SK-N-MC (cell line): ENCODE measurements at regions not wholly inside any gene's neighbourhood (a gene's known extent, or its start where the extent isn't known, plus 50 kb on each side); places are given as distances from the start of the nearest gene placed in this dataset.

ENCODE experiments used
- EZH2 ChIP-seq: fragments of 200-600 bp; sonication (generic); IDR thresholded peaks from one replicate; pipeline ENCODE4 v1.6.1; 2017; ENCODE audit warnings: antibody characterized with exemption
- FOXP2 ChIP-seq: optimal IDR thresholded peaks from 2 replicates; pipeline ENCODE3; 2011; ENCODE audit warnings: mild to moderate bottlenecking, moderate library complexity; ENCODE audit not compliant: insufficient read depth; ENCODE audit errors: extremely low read length, control extremely low read depth
- POLR2AphosphoS5 ChIP-seq: IDR thresholded peaks from 2 replicates; pipeline ENCODE4 v1.6.1; 2012; ENCODE audit warnings: mild to moderate bottlenecking, low read depth, low read length, borderline replicate concordance

DNA sequence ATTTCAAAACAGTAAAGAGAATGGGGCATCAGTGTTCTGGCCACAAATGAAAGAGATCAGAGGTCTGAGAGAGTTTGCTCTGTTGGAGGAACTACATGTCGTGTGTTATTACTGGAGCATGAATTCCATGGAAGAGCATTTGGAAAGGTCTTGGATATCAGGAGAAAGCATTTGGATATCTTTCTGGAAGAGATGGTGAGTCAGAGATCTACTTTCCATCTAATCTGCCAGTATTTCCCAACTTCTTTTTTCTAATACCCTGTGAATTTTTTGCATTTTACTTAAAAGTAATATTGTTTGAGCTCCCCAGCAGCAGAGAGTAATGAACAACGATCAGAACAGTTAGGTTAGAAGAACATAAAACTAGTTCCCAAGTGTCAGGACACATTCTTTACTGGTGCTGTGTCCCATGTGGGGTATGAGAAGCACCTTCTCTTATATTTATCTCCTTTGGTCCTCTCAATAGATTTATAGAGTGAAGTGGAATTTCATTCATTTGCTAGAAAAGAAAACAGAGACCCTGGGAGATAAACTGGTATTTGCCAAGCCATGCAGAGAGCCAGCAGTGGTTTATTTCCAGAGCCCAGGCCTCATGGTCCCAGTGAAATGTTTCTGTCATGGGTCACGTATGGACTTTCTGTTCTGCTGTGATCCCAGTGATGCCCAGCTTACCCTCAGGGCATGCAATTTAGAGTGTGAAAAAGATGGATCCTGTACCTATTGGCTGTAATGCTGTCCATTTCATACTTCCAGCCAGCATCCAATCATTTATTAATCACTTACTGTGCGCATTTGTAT, 130.8 kb upstream of the NT5C1B start:
- TF ChIP-seq EZH2 = no peak
- no peak for TF ChIP-seq POLR2AphosphoS5
- TF ChIP-seq FOXP2 = no peak
